ENCODE measurements at regions not wholly inside any gene's neighbourhood (a gene's known extent, or its start where the extent isn't known, plus 50 kb on each side); places are given as distances from the start of the nearest gene placed in this dataset.

DNA sequence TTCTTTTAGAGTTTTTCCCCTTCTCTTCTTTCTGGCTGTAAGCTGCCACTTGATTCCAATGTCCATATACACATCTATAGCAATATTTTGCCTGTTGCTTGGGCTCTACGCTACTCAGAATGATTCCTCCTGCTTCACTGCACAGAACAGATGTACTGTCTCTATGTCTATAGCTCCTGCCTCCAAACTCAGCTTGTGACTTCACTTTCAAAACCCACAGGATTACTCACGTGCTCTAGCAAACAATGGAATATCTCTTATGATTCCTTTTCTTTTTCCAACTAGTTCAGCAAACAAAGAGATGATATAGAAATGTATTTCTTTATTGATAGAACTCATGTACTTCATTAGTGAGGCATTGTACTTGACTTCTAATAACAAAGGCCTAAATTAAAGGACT lies 80.5 kb upstream of the SOX13 start:
- TF ChIP-seq, protein P1, sequence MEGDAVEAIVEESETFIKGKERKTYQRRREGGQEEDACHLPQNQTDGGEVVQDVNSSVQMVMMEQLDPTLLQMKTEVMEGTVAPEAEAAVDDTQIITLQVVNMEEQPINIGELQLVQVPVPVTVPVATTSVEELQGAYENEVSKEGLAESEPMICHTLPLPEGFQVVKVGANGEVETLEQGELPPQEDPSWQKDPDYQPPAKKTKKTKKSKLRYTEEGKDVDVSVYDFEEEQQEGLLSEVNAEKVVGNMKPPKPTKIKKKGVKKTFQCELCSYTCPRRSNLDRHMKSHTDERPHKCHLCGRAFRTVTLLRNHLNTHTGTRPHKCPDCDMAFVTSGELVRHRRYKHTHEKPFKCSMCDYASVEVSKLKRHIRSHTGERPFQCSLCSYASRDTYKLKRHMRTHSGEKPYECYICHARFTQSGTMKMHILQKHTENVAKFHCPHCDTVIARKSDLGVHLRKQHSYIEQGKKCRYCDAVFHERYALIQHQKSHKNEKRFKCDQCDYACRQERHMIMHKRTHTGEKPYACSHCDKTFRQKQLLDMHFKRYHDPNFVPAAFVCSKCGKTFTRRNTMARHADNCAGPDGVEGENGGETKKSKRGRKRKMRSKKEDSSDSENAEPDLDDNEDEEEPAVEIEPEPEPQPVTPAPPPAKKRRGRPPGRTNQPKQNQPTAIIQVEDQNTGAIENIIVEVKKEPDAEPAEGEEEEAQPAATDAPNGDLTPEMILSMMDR (conservative IDR thresholded peaks at IDR 0.05): no peak
- Mint-ChIP-seq H3K36me3 (ENCODE audit: low read depth) (no peaks in the 10 kb centered on the region), H3K27me3 (ENCODE audit: insufficient read depth) (peaks cover 3% of the 10 kb centered on the region), H3K9me3 (no peaks in the 10 kb centered on the region), H3K27ac (no peak overlapping the region), H3K4me3 (no peak overlapping the region), H3K4me1 (peaks cover 38% of the 10 kb centered on the region)
- no peak overlapping the region for H3K27ac ChIP-seq (ENCODE audit: low read depth, low read length)
- no peaks in the 10 kb centered on the region for H3K36me3 ChIP-seq (ENCODE audit: control insufficient read depth, insufficient read depth, low read length)
- peaks cover 9% of the 10 kb centered on the region for H3K4me1 ChIP-seq (ENCODE audit: control insufficient read depth, insufficient read depth, low read length)
- WGBS, 2 experiments (ENCODE audit: insufficient coverage in 1 of 2, insufficient read length in 1 of 2): 82 to 100% methylated on average over 1 to 2 of the region's 2 CpGs
- H3K9me3 ChIP-seq (ENCODE audit: control insufficient read depth, low read length): no peaks in the 10 kb centered on the region
- no peak overlapping the region for H3K4me3 ChIP-seq (ENCODE audit: low read length)
- DNase-seq: no peak
- no peak overlapping the region for H3K9ac ChIP-seq (ENCODE audit: extremely low read depth, low read length, poor library complexity, severe bottlenecking)
- no peaks in the 10 kb centered on the region for H3K27me3 ChIP-seq (ENCODE audit: control insufficient read depth, insufficient read depth, low read length, poor library complexity, severe bottlenecking)

DNA sequence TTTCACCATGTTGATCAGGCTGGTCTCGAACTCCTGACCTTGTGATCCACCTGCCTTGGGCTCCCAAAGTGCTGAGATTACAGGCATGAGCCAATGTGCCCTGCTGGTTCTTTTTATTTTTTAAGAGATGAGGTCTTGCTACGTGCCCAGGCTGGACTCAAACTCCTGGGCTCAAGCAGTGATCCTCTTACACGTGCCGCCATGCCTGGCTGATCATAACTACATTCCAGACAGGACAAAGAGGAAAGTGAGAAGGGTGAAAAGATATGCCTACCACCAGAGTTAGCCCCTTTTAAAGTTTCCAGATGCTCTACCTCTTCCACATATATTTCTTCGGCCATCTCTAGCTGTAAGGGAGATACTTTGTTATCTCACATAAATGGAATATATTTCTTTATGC lies 79.7 kb upstream of the SOX13 start:
- Histone ChIP-seq H3K27ac (ENCODE audit: low read depth, low read length) (no peak overlapping the region), H3K4me1 (ENCODE audit: control insufficient read depth, insufficient read depth, low read length) (peaks cover 9% of the 10 kb centered on the region), H3K9me3 (ENCODE audit: control insufficient read depth, low read length) (no peaks in the 10 kb centered on the region), H3K36me3 (ENCODE audit: control insufficient read depth, insufficient read depth, low read length) (no peaks in the 10 kb centered on the region), H3K27me3 (ENCODE audit: control insufficient read depth, insufficient read depth, low read length, poor library complexity, severe bottlenecking) (no peaks in the 10 kb centered on the region), H3K4me3 (ENCODE audit: low read length) (no peak overlapping the region), H3K9ac (ENCODE audit: extremely low read depth, low read length, poor library complexity, severe bottlenecking) (no peak overlapping the region)
- Mint-ChIP-seq H3K4me3 (no peak overlapping the region), H3K4me1 (peaks cover 38% of the 10 kb centered on the region), H3K9me3 (no peaks in the 10 kb centered on the region), H3K27ac (no peak overlapping the region), H3K27me3 (ENCODE audit: insufficient read depth) (peaks cover 3% of the 10 kb centered on the region), H3K36me3 (ENCODE audit: low read depth) (no peaks in the 10 kb centered on the region)
- TF ChIP-seq, protein P1 (conservative IDR thresholded peaks at IDR 0.05): no peak
- 95 to 100% methylated on average over 4 to 5 of the region's 5 CpGs for WGBS, 2 experiments (ENCODE audit: insufficient coverage in 1 of 2, insufficient read length in 1 of 2)
- DNase-seq: no peak

DNA sequence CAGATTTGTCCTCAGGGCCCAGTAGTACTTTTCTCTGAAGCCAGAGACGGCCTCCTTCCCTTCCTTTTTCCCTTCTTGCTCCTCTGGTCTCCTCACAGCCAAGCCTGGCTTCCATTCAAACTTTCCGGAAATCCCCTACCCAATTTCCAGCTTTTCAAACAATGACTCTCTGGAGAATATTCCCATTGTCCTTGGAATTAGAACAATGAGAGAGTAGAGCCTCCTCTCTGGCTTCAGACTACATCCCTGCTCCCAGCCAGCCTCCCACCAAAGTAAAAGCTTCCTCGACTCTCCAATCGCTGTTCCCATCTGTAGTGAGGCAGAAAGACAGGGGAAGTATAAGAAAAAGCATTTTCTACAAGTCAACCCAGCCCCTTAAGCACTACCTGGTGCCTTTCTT lies 77.7 kb upstream of the SOX13 start:
- Mint-ChIP-seq H3K27ac (peak overlapping the region; percentile 75), H3K4me3 (no peak overlapping the region), H3K36me3 (ENCODE audit: low read depth) (no peaks in the 10 kb centered on the region), H3K4me1 (peaks cover 32% of the 10 kb centered on the region), H3K27me3 (ENCODE audit: insufficient read depth) (peaks cover 3% of the 10 kb centered on the region), H3K9me3 (peaks cover 4% of the 10 kb centered on the region)
- no peaks in the 10 kb centered on the region for H3K36me3 ChIP-seq (ENCODE audit: control insufficient read depth, insufficient read depth, low read length)
- H3K9me3 ChIP-seq (ENCODE audit: control insufficient read depth, low read length): peaks cover 5% of the 10 kb centered on the region
- no peak overlapping the region for H3K9ac ChIP-seq (ENCODE audit: extremely low read depth, low read length, poor library complexity, severe bottlenecking)
- H3K27ac ChIP-seq (ENCODE audit: low read depth, low read length): peak overlapping the region; percentile 61
- 46 to 47% methylated on average over 4 of the region's 4 CpGs for WGBS, 2 experiments (ENCODE audit: insufficient coverage in 1 of 2, insufficient read length in 1 of 2)
- no peaks in the 10 kb centered on the region for H3K27me3 ChIP-seq (ENCODE audit: control insufficient read depth, insufficient read depth, low read length, poor library complexity, severe bottlenecking)
- no peak overlapping the region for H3K4me3 ChIP-seq (ENCODE audit: low read length)
- TF ChIP-seq, protein P1 (conservative IDR thresholded peaks at IDR 0.05): no peak
- DNase-seq: no peak
- peaks cover 9% of the 10 kb centered on the region for H3K4me1 ChIP-seq (ENCODE audit: control insufficient read depth, insufficient read depth, low read length)
